Heart left ventricle (tissue), 16 donors: ENCODE measurements at regions not wholly inside any gene's neighbourhood (a gene's known extent, or its start where the extent isn't known, plus 50 kb on each side); places are given as distances from the start of the nearest gene placed in this dataset.

ENCODE experiments used
- ATAC-seq, 4 donors: fragments of 200-7000 bp; cut with Tn5 transposase; one replicate each; pipeline ENCODE4 v1.9.1; 2020 to 2022; ENCODE audit warnings: moderate library complexity in 4 of 4, mild to moderate bottlenecking in 3 of 4, moderate number of reproducible peaks in 1 of 4
- DNase-seq, 5 donors: peaks; one replicate each; pipeline ENCODE4 v3.0.0-alpha.2; 2020
- H3K27ac ChIP-seq, 12 donors: fragments of 200-600 bp; sonication (generic) in 4 of 12; one replicate each; pipeline versions ENCODE4 v1.5.0 to v1.8.0; 2016 to 2022; ENCODE audit warnings: mild to moderate bottlenecking in 2 of 12
- H3K27me3 ChIP-seq, 9 donors: fragments of 200-600 bp; sonication (generic) in 2 of 9; one replicate each; pipeline versions ENCODE4 v1.5.1 to v1.8.0; 2016 to 2022; ENCODE audit warnings: mild to moderate bottlenecking in 3 of 9
- H3K36me3 ChIP-seq, 9 donors: fragments of 200-600 bp; sonication (generic) in 2 of 9; one replicate each; pipeline versions ENCODE4 v1.5.0 to v1.8.0; 2018 to 2022; ENCODE audit warnings: mild to moderate bottlenecking in 2 of 9
- H3K4me1 ChIP-seq, 12 donors: fragments of 200-600 bp; sonication (generic) in 4 of 12; one replicate each; pipeline versions ENCODE4 v1.5.0 to v1.8.0; 2016 to 2022; ENCODE audit warnings: mild to moderate bottlenecking in 3 of 12
- H3K4me3 ChIP-seq, 12 donors: fragments of 200-600 bp; sonication (generic) in 4 of 12; one replicate each; pipeline versions ENCODE4 v1.5.0 to v1.8.0; 2017 to 2022; ENCODE audit warnings: mild to moderate bottlenecking in 9 of 12, moderate library complexity in 4 of 12
- H3K9me3 ChIP-seq, 12 donors: fragments of 200-600 bp; sonication (generic) in 4 of 12; one replicate each; pipeline versions ENCODE4 v1.5.0 to v1.8.0; 2016 to 2022; ENCODE audit warnings: mild to moderate bottlenecking in 1 of 12
- CTCF ChIP-seq, 12 donors: fragments of 200-600 bp; sonication (generic) in 4 of 12; IDR thresholded peaks; one replicate each; pipeline versions ENCODE4 v1.5.0 to v1.8.0; 2018 to 2022; ENCODE audit warnings: antibody characterized with exemption in 12 of 12, mild to moderate bottlenecking in 5 of 12
- POLR2A ChIP-seq, 2 donors: fragments of 450-650 bp; IDR thresholded peaks; one replicate each; pipeline ENCODE4 v1.6.1; 2017; ENCODE audit warnings: antibody characterized with exemption in 2 of 2, mild to moderate bottlenecking in 2 of 2, moderate library complexity in 2 of 2
- WGBS, 4 donors: extraction: QIAGEN DNeasy Blood & Tissue Kit in 2 of 4; methylation state at CpG; one replicate each; pipeline versions ENCODE4 v1.1.5 to v1.1.7; 2013 to 2018; 5-methylcytosine and 5-hydroxymethylcytosine counted together
- intact Hi-C, 10 donors: fragments of 100-400 bp; cut with DNase I; formaldehyde crosslinking; loops; one replicate each; pipeline versions ENCODE4 v1.11.1 to v1.14.2; 2022
- donor health status: ischemic (EF 13 %, LVEDD 7.1; RV severe dilation, severe dysfunction).
- donor health status: healthy with polysubstance abuse.
- donor health status: DM: no; HTN: yes; CAD: no.
- donor health status: DM: no; HTN: no; CAD: no.
- donor health status: ischemic (EF 25% LVEDD 6.9; RV normal size, moderate dysfunction).
- donor health status: ischemic (EF 25% LVEDD 5.7; RV mildly dilated, moderate dysfunction).
- donor health status: healthy.
- donor health status: DM: yes; HTN: yes; CAD: no.
- donor health status: ischemic (EF 35%, LVEDD 5.7; RV mildly dilated, moderate dysfunction).
- donor health status: nonischemic (EF 11% LVEDD 7.7; RV severe dilation, severe dysfunction).
- donor health status: DM: yes; HTN: yes; CAD: no.
- donor health status: PGD.
- donor health status: ischemic (EF 29% LVEDD 5.4; RV normal size, mild dysfunction).
- donor health status: nonischemic (EF 23%, LVEDD 6.1; RV moderate dilation, normal function).

DNA sequence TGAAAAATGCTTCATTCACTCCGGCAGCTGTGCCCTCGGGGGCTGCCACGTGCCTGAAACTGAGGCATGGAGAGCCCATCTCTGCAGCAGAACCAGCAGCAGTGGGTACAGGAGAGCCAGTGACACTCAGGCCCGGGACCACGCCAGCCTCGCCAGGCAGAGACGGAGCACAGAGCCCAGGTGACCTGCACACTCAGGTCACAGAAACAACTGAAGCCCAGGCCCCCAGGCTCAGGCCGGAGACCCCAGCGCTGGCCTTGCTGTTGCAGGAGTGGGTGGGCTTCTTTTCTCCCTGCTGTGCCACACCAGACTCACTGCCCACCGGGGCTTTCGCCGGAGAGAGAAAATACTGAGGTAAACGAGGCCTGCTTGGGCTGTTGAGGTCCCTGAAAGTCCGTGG lies 117.3 kb downstream of the SOX1 start:
- no peaks in the 10 kb centered on the region for H3K36me3 ChIP-seq
- no peak for DNase-seq
- H3K9me3 ChIP-seq, result no peaks in the 10 kb centered on the region
- no peaks in the 10 kb centered on the region for H3K4me1 ChIP-seq
- TF ChIP-seq CTCF (IDR thresholded peaks at IDR 0.05), result no peak
- TF ChIP-seq POLR2A (IDR thresholded peaks at IDR 0.05), result no peak
- intact Hi-C loops, result no loop called here
- ATAC-seq, result no peak
- no peak overlapping the region for H3K4me3 ChIP-seq
- peaks cover 0 to 11% (median 0%) of the 10 kb centered on the region in 9 donors for H3K27me3 ChIP-seq
- H3K27ac ChIP-seq, result no peak overlapping the region
- 78 to 84% (median 82%) methylated on average over 14 of the region's 14 CpGs for WGBS, 4 donors

DNA sequence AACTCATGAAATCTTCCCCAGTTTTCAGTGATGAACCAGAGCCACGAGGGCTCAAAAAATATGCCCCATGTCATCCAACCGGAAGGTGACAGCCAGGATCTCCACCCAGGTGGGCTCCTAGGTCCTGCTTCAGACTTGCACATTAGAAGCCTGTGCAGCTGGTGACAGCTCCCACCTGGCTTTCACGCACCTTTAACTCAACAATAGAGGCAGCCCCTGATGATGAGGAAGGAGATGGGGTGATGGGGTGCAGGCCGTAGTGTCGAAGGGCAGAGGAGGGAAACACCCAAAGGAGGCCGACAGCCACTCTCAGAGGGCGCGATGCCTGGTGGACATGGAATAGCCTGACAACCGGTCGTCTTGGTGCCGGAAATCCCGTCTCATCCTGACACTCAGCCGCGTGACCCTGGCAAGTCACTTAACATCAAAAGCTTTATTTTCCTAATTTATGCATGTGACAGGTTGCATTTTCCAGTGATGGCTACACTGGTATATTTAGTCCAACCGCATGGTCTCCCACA lies 118.0 kb downstream of the SOX1 start:
- ATAC-seq (no peak), DNase-seq (no peak)
- Histone ChIP-seq H3K27me3 (peaks cover 0 to 11% (median 0%) of the 10 kb centered on the region in 9 donors), H3K4me3 (no peak overlapping the region), H3K36me3 (no peaks in the 10 kb centered on the region), H3K9me3 (no peaks in the 10 kb centered on the region), H3K4me1 (no peaks in the 10 kb centered on the region), H3K27ac (no peak overlapping the region)
- TF ChIP-seq CTCF (IDR thresholded peaks at IDR 0.05) (no peak), POLR2A (IDR thresholded peaks at IDR 0.05) (no peak)
- intact Hi-C loops, result no loop called here
- WGBS, 4 donors, result 80 to 93% (median 84%) methylated on average over 15 of the region's 15 CpGs

DNA sequence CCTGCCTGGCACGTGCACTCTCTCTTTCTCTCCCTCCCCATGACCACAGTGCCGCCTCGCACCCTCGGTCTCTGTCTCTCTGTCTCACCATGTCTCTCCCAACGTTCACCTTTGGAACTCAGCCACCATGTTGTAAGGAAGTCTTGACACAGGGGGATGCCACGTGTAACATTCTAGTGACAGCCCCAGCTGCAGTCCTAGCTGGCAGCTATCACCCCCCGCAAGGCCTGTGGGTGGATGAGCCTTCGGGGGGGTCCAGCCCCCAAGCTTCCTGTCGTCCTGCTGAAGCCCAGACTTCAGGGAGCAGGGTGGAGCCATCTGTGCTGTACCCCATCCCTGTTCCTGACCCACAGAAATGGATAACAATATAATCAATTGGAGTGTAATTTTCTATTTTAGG lies 118.5 kb downstream of the SOX1 start:
- Histone ChIP-seq H3K27ac (no peak overlapping the region), H3K4me1 (no peaks in the 10 kb centered on the region), H3K36me3 (no peaks in the 10 kb centered on the region), H3K27me3 (peaks cover 0 to 11% (median 0%) of the 10 kb centered on the region in 9 donors), H3K9me3 (no peaks in the 10 kb centered on the region), H3K4me3 (no peak overlapping the region)
- intact Hi-C loops, result no loop called here
- TF ChIP-seq CTCF (IDR thresholded peaks at IDR 0.05), result no peak
- no peak for TF ChIP-seq POLR2A (IDR thresholded peaks at IDR 0.05)
- DNase-seq, result no peak
- 76 to 80% (median 79%) methylated on average over 9 of the region's 9 CpGs for WGBS, 4 donors
- ATAC-seq, result no peak

DNA sequence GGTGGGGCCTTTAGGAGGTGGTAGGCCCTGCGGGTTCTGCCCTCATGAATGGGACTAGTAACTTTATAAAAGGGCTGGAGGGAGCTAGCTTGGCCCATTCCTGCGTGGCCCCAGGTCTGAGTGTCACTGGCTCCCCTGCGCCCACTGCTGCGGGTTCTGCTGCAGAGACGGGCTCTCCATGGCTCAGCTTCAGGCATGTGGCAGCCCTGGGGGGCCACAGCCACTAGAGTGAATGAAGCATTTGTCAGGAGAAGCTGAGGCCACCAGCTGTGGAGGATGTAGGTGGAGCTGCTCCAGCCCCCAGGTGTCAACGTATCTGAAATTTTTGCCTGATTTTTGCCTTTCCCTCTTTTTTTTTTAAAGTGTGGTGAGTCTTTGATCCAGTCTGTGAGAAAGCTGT lies 119.1 kb downstream of the SOX1 start:
- H3K36me3 ChIP-seq, result no peaks in the 10 kb centered on the region
- DNase-seq, result no peak
- 84 to 88% (median 86%) methylated on average over 6 of the region's 6 CpGs for WGBS, 4 donors
- peaks cover 0 to 5% (median 0%) of the 10 kb centered on the region in 9 donors for H3K27me3 ChIP-seq
- ATAC-seq, result no peak
- H3K4me1 ChIP-seq, result no peaks in the 10 kb centered on the region
- TF ChIP-seq CTCF (IDR thresholded peaks at IDR 0.05) (no peak), POLR2A (IDR thresholded peaks at IDR 0.05) (no peak)
- H3K4me3 ChIP-seq, result no peak overlapping the region
- no peaks in the 10 kb centered on the region for H3K9me3 ChIP-seq
- no peak overlapping the region for H3K27ac ChIP-seq
- intact Hi-C loops, result no loop called here
